Astrocyte (in vitro differentiated cells and primary cell): ENCODE measurements at regions not wholly inside any gene's neighbourhood (a gene's known extent, or its start where the extent isn't known, plus 50 kb on each side); places are given as distances from the start of the nearest gene placed in this dataset.

ENCODE experiments used
- CTCF ChIP-seq: IDR thresholded peaks from 2 replicates; pipeline ENCODE4 v1.5.1; 2011; ENCODE audit warnings: low read depth, mild to moderate bottlenecking, inconsistent platforms, low read length, moderate library complexity; ENCODE audit not compliant: insufficient read depth
- EZH2 ChIP-seq: IDR thresholded peaks from 2 replicates; pipeline ENCODE4 v1.6.1; 2012; ENCODE audit warnings: mild to moderate bottlenecking, low read length, inconsistent platforms; ENCODE audit not compliant: insufficient read depth

GRCh38 chr3:105051972-105052371 is 314.7 kb upstream of the ALCAM start:
- TF ChIP-seq CTCF (no peak), EZH2 (no peak)
